G401 (cell line): ENCODE measurements at regions not wholly inside any gene's neighbourhood (a gene's known extent, or its start where the extent isn't known, plus 50 kb on each side); places are given as distances from the start of the nearest gene placed in this dataset.

ENCODE experiments used
- DNase-seq: peaks from one replicate; pipeline ENCODE4 v3.0.0-alpha.2; 2015; ENCODE audit warnings: low spot score
- in situ Hi-C: cut with HindIII; loops from 2 replicates; pipeline ENCODE4 v1.10.0; 2016; ENCODE audit warnings: low sequenced_read_pairs, mixed read lengths

DNA sequence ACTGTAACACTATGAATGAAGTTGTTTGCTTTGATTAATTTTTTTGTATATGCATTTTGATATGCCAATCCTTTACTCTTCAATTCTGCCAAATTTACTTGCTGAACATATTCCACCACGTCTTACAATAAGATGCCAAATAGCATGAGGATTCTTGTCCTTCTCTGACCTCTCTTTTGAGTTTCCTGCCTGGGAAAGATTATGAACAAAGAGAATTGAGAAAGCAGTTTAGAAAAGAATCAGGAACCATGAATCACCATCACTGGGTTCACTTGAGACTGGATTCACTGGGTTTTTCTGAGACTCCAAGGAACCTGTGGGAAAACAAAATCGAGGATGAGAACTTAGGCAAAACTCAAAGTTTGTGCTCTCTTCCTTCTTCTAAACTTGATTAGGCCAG lies 256.5 kb downstream of the CETN3 start:
- no peak for DNase-seq
- in situ Hi-C loops = no loop called here

DNA sequence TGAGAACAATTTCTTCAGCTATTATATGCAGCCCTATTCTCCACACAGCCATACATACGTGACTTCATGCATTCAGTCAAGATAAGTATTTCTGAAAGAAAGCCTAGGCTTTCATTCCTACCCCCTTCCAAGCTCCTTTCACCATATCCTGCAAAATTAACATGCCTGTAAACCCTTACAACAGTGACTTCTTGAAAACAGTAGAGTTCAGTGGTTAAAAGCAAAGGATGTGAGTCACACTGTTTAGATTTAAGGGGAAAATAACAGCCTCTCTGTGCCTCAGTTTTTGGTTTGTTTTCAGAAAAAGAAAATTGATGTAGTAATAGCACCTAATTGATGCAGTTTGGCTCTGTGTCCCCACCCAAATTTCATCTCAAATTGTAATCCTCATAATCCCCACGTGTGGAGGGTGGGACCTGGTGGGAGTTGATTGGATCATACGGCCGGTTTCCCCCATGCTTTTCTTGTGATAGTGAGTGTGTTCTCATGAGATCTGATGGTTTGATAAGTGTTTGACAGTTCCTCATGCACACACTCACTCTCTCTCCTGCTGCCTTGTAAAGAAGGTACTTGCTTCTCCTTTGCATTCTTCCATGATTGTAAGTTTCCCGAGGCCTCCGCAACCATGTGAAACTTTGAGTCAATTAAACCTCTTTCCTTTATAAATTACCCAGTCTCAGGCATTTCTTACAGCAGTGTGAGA lies 264.8 kb downstream of the CETN3 start:
- in situ Hi-C loops = no loop called here
- DNase-seq = no peak

DNA sequence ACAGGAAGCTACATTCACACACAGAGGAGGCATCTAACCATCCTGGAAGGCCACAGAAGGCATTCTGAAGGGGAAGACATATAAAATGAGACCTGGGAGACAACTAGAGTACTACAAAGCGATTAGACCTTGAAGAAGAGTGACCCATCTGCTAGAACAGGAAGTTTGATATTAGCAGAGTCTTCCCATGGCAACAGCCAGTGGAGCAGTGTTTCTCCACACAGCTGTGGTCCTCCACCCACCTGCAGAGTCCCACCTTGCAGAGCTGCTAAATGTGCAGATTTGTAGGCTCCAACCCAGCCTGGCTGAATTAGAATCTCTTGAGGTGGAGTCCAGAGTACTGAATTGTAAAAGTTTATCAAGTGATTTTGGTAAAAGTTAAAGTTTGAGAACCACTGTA lies 267.0 kb downstream of the CETN3 start:
- DNase-seq = no peak
- in situ Hi-C loops = no loop called here

DNA sequence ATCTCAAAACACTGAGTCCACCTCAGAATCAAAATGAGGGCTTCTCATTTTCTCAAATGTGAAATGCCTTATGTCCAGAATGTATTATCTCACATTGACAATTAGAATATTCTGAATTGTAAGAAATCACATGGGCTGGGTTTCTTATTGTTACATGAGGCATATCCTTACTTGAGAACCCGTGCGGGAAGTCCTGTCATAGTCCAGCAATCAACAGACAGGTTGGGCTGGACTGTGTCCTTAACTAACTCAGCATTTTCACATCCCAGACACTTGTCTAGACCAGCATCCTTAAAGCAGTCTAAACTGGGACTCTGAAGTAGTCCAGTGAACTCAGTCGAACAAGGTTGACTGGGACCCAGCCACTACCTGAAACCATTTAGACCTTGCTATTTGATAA lies 267.6 kb downstream of the CETN3 start:
- in situ Hi-C loops = no loop called here
- no peak for DNase-seq

DNA sequence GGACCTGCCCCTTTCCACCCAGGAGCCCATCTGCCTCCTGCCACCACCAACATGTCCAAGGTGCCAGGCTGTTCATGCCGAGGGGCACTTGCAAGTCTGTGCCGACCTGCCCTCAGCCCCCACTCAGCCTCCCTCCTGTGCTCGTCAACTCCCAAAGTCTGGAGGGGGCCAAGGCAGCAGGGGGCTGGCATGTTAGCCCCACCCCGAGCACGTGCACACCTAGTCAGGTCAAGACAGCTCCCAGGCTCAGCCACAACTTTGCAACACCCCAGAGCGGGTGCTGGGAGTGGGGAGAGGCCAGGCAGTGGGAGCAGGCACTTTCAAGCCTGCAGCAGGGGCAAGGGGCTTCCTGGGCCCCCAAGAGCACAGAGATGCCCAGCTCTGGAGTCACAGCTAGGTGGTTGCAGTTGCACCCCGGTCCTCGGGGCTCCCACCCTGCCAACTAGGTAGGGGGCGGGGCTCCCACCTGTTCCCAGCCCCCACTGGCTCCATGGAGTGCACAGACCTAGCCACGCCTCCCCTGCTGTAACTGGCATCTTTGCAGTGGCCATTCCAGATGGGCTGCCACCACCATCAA lies 272.5 kb downstream of the CETN3 start:
- DNase-seq = no peak
- in situ Hi-C loops = no loop called here

DNA sequence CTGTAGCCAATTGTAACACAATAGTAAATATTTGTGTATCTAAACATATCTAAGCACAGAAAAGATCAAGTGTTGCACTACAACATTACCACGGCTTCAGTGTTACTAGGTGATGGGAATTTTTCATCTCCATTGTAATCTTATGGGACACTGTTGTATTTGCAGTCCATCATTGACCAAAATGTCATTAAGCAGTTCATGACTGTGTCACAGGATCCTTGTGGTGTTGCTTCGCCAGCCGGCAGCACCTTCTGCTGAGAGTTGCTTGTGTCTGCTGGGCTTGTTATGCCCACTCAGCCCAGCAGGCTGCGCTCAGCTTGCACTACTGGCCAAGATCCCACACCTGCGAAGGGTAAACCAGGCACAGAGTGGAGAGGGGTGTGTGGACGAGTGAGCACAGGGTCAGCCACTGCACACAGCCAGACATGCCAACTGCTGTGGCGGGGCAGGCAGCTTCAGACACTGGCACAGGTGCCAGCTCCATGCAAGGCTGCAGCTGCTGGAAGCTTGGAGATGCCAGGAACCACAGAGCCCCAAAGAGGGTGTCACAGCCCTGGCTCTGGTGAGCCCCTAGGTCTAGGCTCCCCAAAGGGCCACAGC lies 273.7 kb downstream of the CETN3 start:
- in situ Hi-C loops = no loop called here
- no peak for DNase-seq

DNA sequence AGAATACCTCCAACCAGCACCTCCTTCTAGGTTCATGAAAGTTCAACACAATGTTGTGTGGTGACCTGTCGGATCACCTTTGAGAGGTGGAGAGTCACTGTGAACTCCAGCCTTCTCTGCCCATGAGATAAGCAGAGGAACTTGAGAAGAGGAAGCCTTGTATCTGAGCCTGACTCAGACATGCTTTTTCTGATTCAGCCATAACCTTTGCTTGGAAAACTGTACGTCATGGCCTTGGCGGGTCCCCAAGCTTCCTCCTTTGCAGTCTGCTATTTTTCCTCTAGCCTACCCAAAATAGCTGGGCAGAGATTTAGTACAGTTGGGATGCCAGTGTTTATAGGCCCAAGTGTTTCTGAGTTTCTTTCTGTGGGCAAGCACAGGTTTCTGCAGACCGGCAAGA lies 274.7 kb downstream of the CETN3 start:
- no peak for DNase-seq
- in situ Hi-C loops = no loop called here

DNA sequence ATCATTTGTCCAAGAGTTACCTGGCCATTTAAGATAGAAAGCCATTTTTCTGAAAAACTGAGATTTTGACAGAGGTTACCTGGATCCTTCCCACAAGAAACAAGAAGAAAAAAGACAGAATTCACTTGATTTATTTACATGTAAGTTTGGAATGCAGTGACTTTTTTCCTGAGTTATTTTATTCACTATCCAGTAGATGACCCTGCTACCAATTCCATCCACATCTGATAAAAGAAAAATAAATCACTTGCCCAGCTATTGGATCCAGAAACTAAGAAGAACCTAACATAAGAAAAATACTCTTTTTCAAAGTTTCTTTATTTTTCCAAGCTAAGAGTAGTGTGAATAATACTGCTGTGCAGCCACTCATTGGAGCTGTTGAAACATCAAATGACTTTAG lies 275.2 kb downstream of the CETN3 start:
- in situ Hi-C loops = no loop called here
- DNase-seq = no peak

DNA sequence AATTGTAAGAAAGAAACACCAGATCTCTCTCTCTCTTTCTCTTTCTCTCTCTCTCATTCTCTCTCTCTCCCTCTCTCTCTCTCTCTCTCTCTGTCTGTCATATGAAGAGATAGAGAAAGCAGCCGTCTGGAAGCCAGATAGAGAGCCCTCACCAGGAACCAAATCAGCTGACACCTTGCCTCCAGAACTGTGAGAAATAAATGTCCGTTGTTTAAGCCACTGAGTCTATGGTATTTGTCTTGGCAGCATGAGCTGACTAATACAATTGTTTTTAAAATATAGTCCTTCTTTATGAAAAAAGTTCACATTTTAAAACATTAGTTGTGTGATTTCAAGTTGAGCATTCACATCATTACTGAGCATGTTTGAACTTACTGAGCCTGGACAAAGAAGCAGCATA lies 275.6 kb downstream of the CETN3 start:
- in situ Hi-C loops = no loop called here

DNA sequence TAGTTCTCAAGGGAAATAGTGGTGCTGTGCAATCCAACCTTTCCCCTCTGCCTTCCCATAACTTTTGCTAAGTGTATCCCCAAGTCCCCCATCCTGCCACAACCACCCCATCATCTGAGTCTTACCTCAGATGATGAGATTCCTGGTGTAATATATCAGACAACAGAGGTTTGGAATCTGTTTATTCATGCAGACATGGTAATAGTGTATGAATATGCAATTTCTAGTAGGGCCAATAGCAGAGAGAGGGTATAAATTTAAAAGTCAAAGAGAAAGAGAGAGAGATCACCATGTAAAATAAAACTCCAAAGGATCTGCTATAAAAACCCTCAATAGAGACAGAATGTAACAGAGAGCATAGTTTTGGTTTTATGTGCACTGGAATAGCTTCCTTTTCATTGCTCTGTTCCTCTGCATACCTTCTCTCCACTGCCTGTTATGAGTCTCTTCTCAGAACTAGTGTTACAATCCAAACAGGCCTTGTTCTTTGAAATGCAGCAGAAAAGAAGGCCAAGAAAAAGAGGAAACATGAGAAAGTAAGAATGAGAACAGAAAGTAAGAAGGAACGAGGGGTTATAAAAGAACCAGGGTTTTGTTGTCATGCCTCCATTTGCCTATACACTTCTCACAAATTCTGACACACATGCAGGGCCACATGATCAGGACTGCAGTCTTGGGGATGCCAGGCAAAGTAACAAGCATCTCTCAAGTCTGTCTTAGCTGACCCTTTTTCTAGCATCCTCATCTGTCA lies 278.0 kb downstream of the CETN3 start:
- DNase-seq = no peak
- in situ Hi-C loops = no loop called here

More for the DNA sequence above, 275.6 kb downstream of the CETN3 start:
- no peak for DNase-seq

DNA sequence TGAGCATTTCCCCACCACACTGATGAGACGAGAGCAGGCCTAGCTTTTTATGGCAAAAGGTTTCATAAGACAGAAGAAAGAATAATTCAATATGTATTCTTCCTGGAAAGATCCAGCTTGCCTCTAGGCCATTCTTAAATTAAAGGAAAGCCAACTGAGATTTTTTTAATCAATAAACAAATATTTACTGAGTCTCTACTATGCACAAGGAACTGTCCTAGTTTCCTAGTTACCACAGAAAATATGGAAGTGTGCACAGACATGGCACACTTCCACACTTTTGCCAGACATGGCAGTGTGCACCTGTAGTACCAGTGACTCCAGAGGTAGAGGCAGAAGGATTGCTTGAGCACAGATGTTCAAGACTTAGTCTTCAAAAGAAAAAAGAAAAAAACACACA lies 281.0 kb downstream of the CETN3 start:
- DNase-seq = no peak
- in situ Hi-C loops = no loop called here

DNA sequence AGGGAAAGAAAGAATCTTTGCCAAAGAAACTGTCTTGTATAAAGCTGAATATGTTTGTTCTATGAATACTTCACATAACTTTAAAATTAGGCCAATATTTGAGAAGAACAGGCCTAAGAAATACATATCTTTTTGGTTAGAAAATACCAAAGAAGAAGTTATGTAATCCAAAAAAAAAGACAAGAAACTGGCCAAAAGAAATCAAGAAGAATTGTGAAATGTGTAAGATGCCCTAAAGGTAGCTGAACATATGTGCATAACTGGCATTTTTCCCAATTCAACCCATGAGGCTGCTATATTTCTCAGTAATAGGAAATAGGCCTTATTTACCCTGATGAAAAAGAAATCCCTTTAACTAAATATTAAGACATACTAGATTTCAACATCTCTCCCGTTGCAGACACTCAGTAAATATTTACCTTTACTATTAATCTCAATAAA lies 290.0 kb downstream of the CETN3 start:
- DNase-seq = no peak
- in situ Hi-C loops = no loop called here

DNA sequence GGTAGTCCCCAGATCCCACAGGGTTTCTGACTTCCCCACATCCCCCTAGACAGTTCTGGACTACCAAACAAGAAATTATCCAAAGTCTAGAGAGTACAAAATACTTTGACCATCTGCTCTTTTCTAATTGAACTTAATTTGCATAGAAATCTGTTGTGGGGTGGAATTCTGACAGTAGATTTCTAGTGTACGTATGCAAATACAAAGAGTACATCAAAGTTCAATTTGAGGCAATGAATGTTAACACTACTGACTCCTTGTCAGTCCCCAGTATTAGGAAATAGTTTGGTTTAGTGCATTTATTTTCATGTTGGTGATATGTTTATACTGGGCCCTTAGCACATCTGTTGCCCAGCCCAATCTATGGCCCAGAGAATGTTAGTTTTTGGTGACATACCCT lies 292.6 kb downstream of the CETN3 start:
- no peak for DNase-seq
- in situ Hi-C loops = no loop called here

DNA sequence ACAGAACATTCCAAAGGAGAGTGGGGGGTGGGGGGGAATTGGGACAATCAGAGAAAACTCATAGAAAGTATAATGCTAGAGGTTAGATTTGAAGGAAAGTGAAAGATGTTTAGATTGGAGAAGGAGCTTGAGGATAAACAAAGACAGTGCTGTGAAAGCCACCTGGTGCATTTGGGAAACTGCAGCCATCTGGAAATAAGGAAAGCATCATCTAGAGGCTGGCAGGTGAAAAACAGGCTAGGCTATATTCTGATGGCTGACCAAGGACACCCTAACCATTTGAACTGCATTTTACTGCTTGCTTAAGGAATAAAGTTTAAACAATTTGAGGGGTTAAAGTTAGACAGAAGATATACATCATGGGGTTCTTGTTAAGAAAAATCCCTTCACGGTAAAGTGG lies 296.4 kb downstream of the CETN3 start:
- no peak for DNase-seq
- in situ Hi-C loops = no loop called here

DNA sequence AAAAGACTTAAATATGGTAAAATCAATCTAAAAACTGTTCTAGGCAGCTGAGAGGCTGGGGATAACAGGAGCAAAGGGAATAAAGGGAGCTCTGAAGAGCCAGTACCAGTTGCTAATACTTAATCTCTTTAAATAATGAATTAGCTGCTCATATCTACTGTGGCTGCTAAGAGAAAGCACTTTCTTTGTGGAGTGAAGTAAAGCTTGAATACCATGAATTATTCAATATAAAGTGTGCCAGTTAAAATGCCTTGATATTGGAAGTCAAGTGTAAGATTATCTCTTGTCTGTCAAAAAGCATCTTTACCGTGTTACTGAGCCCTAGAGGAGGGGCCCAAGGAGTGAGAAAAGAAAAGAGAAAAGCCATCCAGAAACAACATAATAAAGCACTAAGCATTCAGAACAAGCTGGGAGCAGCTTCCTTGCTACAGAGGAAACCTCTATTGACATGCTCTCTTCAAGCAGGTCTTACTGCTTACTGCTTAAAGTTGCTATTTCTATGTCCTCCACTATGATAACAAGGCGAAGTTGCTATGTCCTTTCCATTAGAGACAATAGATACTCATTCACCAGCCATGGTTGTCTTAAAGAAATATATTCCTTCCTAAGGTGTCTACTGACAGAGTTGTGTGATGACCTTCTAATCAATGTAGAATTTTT lies 297.4 kb downstream of the CETN3 start:
- in situ Hi-C loops = no loop called here

DNA sequence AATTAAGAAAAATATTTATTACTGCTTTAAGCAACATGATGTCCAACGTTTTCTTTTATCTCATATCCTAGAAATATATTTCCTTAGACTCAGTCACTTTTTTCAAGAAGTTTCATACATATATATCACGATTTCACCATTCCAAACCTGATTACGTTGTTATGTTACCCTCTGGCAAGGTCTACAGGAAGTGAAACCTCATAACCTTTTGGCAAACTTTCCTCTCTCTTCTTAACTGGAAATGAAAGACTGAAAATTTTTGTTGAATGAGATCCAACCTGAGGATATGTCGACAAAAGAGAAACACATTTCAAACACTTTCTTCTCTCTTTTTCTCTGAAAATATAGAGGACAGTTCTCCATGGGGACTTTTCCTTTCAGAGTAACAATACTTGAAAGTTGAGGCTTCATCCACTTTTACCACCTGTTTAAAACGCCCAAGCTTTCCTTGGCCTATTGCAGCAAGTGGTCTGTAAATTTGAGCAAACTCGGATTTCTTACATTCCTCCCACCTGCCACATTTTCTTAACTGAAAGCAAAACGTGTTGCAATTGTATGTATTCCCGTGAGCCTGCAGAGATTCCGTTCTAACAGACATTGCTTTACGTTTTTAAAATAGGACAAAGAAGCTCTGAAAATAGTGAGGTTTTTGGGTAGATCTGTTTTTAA lies 298.1 kb downstream of the CETN3 start:
- in situ Hi-C loops = no loop called here
- no peak for DNase-seq

More for the DNA sequence above, 297.4 kb downstream of the CETN3 start:
- DNase-seq = no peak

DNA sequence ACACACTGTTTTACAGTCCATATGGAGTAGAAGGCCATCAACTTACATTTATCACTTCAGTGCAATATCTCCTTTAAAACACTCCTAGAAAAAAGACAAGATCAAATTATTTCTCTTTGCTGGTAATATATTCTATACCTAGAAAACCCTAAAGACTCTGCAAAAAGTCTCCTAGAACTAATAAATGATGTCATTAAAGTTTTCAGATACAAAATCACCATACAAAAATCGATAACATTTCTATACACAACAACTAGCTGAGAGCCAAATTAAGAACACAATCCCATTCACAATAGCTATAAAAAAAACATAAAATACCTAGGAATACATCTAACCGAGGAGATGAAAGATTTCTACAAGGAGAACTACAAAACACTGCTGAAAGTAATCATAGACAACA lies 300.3 kb downstream of the CETN3 start:
- in situ Hi-C loops = no loop called here
- DNase-seq = no peak

DNA sequence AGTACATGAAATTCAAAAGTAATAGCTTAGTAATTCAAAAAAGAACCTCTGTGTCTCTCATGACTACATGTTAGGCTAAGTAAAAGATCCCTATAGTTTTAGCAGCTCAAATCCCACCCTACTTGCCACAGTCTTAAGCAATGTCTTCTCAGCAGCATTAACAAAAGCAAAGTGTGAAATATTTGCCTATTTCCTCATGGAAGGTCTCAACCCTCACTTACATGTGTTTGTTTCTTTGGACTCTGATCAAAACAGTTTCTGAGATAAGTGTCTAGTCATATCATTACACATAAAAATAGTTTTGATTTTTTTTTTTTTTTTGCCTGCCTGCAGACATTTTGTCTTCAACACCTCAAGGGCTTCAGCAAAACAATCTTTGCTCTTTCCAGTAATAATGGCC lies 310.5 kb downstream of the CETN3 start:
- DNase-seq = no peak
- in situ Hi-C loops = no loop called here

DNA sequence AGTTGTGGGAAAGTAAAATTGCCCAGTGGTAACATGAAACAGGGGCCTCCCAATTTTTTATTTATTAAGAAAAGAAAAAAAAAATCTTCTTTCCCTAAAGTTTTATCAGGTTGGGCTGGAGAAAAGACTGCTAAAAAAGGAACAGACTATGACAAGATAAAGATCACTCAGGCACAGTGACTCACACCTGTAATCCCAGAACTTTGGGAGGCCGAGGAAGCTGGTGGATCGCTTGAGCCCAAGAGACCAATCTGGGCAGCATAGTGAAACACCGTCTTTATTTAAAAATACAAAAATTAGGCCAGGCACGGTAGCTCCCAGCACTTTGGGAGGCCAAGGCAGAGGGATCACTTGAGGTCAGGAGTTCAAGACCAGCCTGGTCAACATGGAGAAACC lies 312.5 kb downstream of the CETN3 start:
- in situ Hi-C loops = no loop called here

More for the DNA sequence above, 312.5 kb downstream of the CETN3 start:
- DNase-seq = no peak
